ENCODE measurements at regions not wholly inside any gene's neighbourhood (a gene's known extent, or its start where the extent isn't known, plus 50 kb on each side); places are given as distances from the start of the nearest gene placed in this dataset.
"Not testable (repeated sequence)": the region's sequence is repeated elsewhere in the genome, so short reads cannot be mapped to it uniquely, and the experiment has no call there.

GRCh38 chr14:84885061-84885460 is 644.9 kb upstream of the FLRT2 start:
- no peak for DNase-seq
- no peak for TF ChIP-seq GATA1 (IDR thresholded peaks at IDR 0.05; ENCODE audit: low read depth, low read length)
- no peak for TF ChIP-seq POLR2A (IDR thresholded peaks at IDR 0.05; ENCODE audit: low read length)

- TF ChIP-seq GATA1 (IDR thresholded peaks at IDR 0.05; ENCODE audit: low read depth, low read length): no peak
- no peak for TF ChIP-seq POLR2A (IDR thresholded peaks at IDR 0.05; ENCODE audit: low read length)
- DNase-seq: no peak
Observed at GRCh38 chr14:84891404-84891803, 638.5 kb upstream of the FLRT2 start.

GRCh38 chr14:84894254-84894653 is 635.7 kb upstream of the FLRT2 start:
- DNase-seq: no peak
- TF ChIP-seq POLR2A (IDR thresholded peaks at IDR 0.05; ENCODE audit: low read length) (no peak), GATA1 (IDR thresholded peaks at IDR 0.05; ENCODE audit: low read depth, low read length) (no peak)

- DNase-seq: no peak
- TF ChIP-seq GATA1 (IDR thresholded peaks at IDR 0.05; ENCODE audit: low read depth, low read length) (no peak), POLR2A (IDR thresholded peaks at IDR 0.05; ENCODE audit: low read length) (no peak)
Observed at GRCh38 chr14:84922370-84922769, 607.6 kb upstream of the FLRT2 start.

GRCh38 chr14:84926656-84927055 is 603.3 kb upstream of the FLRT2 start:
- no peak for DNase-seq
- TF ChIP-seq GATA1 (IDR thresholded peaks at IDR 0.05; ENCODE audit: low read depth, low read length) (no peak), POLR2A (IDR thresholded peaks at IDR 0.05; ENCODE audit: low read length) (no peak)

GRCh38 chr14:84927096-84927827 is 602.7 kb upstream of the FLRT2 start:
- no peak for DNase-seq
- TF ChIP-seq POLR2A (IDR thresholded peaks at IDR 0.05; ENCODE audit: low read length): no peak
- TF ChIP-seq GATA1 (IDR thresholded peaks at IDR 0.05; ENCODE audit: low read depth, low read length): no peak

GRCh38 chr14:84929086-84929485 is 600.9 kb upstream of the FLRT2 start:
- no peak for DNase-seq
- TF ChIP-seq POLR2A (IDR thresholded peaks at IDR 0.05; ENCODE audit: low read length) (no peak), GATA1 (IDR thresholded peaks at IDR 0.05; ENCODE audit: low read depth, low read length) (no peak)

GRCh38 chr14:84929834-84930233 is 600.1 kb upstream of the FLRT2 start:
- DNase-seq: no peak

GRCh38 chr14:84937016-84937415 is 592.9 kb upstream of the FLRT2 start:
- DNase-seq: no peak
- no peak for TF ChIP-seq POLR2A (IDR thresholded peaks at IDR 0.05; ENCODE audit: low read length)
- no peak for TF ChIP-seq GATA1 (IDR thresholded peaks at IDR 0.05; ENCODE audit: low read depth, low read length)

More at GRCh38 chr14:84929834-84930233, 600.1 kb upstream of the FLRT2 start:
- TF ChIP-seq GATA1 (IDR thresholded peaks at IDR 0.05; ENCODE audit: low read depth, low read length): no peak
- no peak for TF ChIP-seq POLR2A (IDR thresholded peaks at IDR 0.05; ENCODE audit: low read length)

GRCh38 chr14:84937449-84937848 is 592.5 kb upstream of the FLRT2 start:
- no peak for TF ChIP-seq POLR2A (IDR thresholded peaks at IDR 0.05; ENCODE audit: low read length)
- DNase-seq: no peak

- DNase-seq: not testable (repeated sequence)
Observed at GRCh38 chr14:84944901-84945300, 585.0 kb upstream of the FLRT2 start.

- DNase-seq: no peak
- no peak for TF ChIP-seq GATA1 (IDR thresholded peaks at IDR 0.05; ENCODE audit: low read depth, low read length)
- TF ChIP-seq POLR2A (IDR thresholded peaks at IDR 0.05; ENCODE audit: low read length): no peak
Observed at GRCh38 chr14:84959851-84960520, 570.0 kb upstream of the FLRT2 start.

- no peak for DNase-seq
- TF ChIP-seq POLR2A (IDR thresholded peaks at IDR 0.05; ENCODE audit: low read length) (no peak), GATA1 (IDR thresholded peaks at IDR 0.05; ENCODE audit: low read depth, low read length) (no peak)
Observed at GRCh38 chr14:84961637-84962036, 568.3 kb upstream of the FLRT2 start.

- no peak for DNase-seq
- no peak for TF ChIP-seq GATA1 (IDR thresholded peaks at IDR 0.05; ENCODE audit: low read depth, low read length)
- no peak for TF ChIP-seq POLR2A (IDR thresholded peaks at IDR 0.05; ENCODE audit: low read length)
Observed at GRCh38 chr14:84963518-84963917, 566.4 kb upstream of the FLRT2 start.

GRCh38 chr14:84965279-84965678 is 564.7 kb upstream of the FLRT2 start:
- TF ChIP-seq POLR2A (IDR thresholded peaks at IDR 0.05; ENCODE audit: low read length) (no peak), GATA1 (IDR thresholded peaks at IDR 0.05; ENCODE audit: low read depth, low read length) (no peak)
- no peak for DNase-seq

Measured in erythroblast (primary cell).